ENCODE measurements at regions not wholly inside any gene's neighbourhood (a gene's known extent, or its start where the extent isn't known, plus 50 kb on each side); places are given as distances from the start of the nearest gene placed in this dataset.

- TF ChIP-seq POLR2A (IDR thresholded peaks at IDR 0.05) (no peak), CTCF (IDR thresholded peaks at IDR 0.05) (no peak), EP300 (IDR thresholded peaks at IDR 0.05) (no peak)
Measured at GRCh38 chr1:30611741-30612309, 111.6 kb downstream of the MATN1 start.
